ENCODE measurements at regions not wholly inside any gene's neighbourhood (a gene's known extent, or its start where the extent isn't known, plus 50 kb on each side); places are given as distances from the start of the nearest gene placed in this dataset.
"Not testable (repeated sequence)": the region's sequence is repeated elsewhere in the genome, so short reads cannot be mapped to it uniquely, and the experiment has no call there.

DNA sequence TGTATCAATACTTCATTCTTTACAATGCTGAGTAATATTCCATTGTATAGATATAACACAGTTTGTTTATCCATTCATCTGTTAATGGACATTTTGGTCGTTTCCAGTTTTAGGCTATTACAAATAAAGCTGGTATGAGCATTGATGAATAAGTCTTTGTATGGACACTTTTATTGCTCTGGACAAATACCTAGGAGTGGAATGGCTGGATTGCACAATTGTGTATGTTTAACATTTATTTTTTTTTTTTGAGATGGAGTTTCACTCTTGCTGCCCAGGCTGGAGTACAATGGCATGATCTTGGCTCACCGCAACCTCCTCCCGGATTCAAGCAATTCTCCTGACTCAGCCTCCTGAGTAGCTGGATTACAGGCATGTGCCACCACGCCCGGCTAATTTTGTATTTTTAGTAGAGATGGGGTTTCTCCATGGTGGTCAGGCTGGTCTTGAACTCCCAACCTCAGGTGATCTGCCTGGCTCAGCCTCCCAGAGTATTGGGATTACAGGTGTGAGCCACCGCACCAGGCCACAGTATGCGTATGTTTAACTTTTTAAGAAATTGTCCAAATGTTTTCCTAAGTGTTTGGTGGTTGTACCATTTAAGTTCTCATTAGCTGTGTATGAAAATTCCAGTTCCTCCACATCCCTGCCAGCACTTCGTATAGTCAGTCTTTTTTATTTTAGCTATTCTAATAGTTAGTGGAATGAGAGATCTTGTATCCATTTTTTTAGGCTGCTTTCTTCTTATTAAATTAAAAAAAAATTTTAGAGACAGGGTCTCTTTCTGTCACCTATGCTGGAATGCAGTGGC is 194.9 kb upstream of the HAAO start:
- DNase-seq, result no peak

DNA sequence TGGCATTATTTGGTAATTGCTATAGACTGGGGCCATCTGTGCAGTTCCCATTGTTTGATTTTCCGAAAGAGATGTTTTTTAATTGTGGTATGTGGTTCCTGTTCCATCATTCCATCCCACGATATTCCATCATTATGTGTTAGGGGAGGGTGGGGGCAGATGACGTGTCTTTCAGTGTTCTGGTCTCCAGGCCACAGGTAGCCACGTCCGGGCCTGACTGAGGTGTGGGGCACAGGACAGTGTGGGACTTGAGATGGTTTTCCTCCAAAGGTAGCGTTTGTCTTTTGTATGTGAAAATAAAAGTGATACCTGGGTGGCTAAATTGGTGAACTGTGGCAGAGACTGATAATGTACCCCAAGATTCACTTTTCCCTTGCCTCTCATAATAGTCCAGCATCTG is 192.2 kb upstream of the HAAO start:
- no peak for DNase-seq

DNA sequence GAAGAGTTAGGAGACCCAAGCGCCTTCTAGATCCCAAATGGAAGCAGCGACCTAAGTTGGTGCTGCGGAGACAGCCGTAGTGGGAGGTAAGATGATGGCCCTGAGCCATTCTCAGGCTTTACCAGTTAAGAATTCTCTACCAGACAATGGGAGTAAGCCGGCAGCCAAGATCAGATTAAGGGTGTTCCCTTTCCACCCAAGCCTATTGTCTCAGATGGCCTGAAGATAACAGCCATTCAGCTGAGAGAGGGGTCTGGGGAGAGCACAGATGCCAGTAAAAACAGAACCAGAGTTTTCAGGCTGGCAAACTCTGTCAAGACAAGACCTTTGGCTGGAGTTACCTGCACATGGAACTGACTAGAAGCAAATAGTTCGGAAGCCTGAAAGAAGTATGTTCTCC is 191.7 kb upstream of the HAAO start:
- no peak for DNase-seq

DNA sequence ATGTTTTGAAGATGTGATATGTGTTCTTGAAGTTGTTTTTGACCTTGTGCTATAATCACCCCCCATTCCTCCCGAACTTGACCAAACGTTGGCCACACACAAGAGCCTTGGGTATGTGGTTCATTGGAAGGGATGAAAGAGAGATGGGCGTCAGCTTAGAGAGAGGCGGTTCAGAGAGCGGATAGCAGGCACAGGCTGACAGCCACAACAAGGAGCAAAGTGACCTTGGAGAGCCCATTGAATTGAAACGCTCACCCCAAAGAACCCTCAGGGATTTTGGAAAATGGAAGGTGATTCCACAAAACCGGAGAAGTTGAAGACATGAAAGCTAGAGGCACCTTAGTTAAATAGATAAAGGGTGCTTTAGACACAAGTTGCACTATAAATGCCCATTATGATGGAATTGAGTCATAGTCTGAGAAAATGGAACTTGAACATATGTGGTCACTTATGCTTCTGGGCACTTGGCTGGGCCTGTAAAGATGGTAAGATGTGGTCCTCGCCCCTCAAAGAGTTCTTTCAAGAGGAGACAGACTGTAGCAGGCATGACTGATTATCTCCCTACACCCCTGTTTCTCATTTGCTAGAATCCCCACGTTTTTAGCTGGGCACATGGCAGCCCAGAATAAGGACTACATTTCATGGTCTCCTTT is 188.5 kb upstream of the HAAO start:
- no peak for DNase-seq

DNA sequence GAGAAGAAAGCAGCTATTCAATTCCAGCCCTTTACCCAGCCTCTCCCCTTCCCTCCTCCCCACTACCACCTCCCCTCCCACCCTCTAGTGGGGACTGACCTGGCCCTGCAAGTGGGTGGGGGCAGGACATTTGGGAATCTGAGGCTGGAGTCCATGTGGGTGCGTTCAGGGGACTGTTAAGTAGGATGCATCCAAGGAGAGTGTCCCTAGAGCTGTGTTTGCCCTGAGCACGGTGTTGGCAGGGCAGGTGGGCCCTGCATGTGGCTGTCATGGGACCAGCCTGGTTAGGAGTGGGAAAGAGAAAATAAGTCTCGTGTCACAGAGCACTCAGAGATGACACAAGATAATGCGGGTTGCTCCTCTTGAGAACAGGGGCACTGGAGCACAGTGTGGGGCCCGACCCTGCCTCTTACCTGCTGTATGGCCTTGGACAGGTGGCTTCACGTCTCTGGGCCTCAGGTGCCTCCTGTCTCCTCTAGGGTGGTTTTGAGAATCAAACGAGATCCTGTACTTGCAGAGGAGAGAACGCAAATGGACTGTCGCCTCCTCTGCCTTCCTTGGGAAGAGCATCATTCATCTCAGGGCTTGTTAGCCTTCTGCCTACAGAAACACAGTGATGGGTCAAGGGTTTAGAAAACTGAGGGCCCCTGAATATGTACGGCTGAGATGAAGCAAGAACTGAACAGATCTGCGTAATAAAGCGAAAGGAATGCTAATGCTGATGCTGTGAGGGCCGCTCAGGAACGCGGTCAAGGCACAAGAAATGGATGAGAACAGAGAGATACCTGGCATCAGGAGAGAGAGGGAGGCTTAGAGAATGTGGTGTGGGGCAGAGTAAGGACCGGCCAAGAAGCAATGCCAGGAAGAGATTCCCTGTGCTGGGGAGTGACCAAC is 187.7 kb upstream of the HAAO start:
- no peak for DNase-seq

DNA sequence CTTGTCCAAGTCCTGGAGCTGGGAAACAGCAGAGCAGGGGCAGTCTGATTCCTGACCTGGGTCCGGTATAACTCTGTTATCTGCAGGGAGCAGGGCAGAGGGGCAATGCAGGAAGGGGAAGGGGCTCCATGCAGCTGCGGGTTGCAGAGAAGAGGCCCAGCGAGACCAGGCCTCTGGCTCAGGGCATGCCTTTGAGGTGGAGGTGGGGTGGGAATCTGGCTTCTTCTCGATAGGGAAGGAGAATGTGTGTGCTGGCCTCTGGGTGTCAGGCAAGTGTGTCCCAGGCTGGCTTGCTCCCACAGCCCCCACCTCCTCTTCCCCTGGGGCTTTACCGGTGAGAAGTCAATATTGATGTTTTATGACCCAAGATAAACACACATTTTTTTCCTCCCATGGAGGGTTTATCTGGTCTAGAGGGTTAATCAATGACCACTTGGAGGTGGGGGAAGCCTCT is 187.1 kb upstream of the HAAO start:
- no peak for DNase-seq

DNA sequence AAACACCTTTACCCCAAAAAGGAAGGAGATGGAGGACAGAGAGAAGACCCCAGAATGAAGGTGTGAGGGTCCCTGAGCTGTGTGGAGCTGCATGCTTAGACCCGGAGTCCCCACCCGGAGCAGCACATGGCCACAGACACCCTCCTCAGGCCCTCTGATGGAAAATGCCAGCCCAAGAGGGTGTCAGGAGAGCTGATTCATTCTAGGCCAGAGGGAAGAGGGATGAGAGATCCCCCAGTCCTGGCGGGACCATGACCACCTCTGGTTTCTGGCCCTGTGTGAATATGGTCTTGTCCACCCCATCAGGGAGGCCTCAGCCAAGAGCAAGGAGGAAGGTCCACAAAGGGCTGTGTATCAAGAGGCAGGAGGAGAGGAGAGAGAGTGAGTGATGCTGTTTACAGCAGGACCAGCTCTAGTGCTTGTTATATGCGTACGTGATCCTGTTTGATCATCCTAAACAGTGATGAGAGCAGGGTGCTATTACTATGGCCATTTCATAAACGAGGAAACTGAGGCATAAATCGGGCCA is 186.6 kb upstream of the HAAO start:
- no peak for DNase-seq

DNA sequence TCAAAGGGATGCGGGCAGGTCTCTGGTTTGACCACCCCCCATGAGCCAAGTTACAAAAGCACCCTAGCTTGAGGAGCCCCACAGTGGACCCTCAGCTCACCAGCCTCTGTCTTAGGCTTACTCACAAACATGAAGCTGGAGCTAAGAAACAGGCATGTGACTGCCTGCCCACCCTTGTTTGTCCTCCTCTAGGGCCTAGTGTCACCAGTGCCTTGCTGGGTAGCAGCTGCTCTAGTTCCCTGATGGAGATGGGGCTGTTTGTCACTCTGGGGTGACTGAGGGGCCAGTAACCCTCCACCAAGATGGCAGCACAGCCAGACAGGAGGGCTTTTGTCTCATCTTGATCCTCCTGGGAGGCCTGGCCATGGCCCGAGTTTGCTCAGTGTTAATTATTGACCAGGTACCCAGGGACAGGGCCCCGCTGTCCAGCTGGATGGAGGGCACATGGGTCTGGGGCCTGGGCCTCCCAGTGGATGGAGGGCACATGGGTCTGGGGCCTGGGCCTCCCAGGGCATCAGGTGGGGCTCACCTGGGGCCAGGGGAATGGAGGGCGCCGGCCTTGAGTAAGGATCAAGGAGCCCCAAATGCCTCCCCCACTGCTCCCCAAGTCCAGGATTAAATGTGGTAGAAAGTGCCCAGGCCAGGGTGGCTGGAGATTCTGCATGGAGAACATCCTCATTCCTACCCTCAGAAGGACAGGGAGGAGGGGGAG is 185.9 kb upstream of the HAAO start:
- no peak for DNase-seq

DNA sequence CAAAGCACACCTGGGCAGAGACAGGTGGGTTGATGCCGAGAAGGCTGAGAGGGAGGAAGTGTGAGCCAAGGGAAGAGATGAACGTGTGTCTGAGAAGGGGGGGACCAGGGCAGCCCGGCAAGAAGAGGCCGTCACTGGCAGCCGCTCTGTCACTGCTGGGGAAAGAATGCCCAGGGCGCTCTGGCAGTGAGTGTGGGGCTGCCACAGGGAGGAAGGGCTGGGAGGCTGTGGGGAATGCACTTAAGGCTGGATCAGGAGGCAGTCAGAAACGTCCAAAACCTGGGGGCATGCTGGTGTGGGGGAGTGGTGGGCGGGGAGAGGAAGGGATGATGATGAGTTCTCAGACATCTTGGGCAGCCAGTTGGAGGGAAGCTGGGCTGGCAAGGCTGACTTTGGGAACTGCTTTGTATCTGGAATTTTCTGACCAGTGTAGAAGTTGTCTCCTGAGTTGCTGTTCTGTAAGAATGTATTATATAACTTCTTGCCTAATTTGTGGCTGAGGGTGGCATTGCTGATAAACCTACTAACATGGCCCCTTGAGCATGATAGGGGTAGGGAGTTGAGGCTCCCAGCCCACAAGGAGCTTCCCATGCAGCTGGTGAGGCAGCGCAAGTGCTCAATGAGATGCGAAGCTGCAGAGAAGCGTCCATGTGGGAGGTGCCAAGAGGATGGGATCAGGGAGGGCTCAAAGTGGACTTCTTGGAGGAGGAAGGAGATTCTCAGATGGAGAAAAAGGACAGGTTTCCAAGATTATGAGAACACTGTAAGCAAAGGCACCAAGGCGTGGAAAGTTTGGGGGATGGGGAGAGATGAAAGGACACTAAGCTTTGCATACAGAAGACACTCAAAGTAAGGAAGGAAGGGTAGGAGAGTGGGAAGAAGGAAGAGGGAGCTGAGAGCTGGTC is 185.1 kb upstream of the HAAO start:
- DNase-seq, result no peak

DNA sequence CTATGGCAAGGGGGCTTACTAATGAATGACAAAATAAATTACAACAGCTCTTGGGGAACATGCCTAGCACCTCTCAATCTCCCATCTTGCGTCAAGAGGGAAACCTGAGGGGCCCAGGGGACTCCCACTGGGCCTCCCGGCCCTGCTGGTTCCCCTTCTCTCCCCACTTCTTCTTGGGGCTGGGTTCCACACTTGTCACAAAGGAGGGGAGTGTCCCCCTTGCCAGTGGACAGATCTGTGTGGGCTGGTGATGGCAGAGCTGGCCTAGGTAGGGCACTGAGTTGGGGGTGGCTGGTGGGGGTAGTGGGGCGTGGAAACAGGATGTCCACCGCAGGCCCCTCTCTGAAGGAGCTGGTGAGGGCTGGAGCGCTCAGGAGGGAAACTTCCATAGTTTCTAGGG is 184.0 kb upstream of the HAAO start:
- DNase-seq, result peak; percentile 39

DNA sequence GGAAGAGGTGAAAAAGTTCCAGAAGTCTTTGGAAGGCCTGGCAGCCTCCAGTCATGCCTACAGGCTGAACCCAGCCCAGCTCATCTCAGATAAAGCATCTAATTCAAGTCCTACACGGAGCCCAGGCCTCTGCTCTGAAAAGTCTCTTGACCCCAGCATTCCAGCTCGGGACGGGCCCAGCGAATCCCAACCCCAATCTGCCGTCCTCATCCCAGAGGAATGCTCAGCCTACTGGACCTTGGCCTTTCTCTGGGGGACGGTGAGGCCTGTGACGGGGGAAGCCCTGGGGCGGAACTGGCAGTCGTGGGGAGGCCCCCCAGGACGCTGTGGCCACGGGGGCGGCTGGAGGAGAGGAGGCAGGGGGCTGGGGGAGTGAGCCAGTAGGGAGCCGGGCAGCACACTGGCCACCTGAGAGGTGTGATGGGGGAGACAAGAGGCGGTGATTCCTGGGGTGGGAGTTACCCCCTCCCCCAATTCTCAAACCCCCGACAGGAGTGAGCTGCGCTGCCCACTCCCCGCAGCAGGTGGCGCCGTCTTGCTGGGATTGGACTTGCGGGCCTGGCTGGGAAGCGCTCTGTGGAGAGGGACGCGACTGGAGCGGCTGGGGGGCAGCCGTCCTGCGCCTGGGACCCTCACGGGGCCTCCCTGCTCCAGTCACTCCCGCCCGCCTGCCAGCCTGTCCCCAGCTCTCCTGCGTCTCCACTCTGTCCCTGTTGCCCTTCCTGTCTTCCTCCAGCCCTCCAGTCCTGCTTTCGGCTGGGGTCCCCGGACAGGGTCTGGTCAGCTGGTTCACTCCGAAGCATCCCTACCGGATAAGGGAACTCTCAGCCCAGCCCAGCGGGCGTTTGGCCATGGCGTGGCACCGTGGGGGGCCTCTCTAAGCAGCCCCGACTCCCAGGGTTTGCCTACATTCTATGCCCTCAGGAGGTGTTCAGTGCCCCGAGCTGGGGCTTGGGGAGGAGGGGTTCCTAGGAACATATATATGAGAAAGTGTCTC is 182.6 kb upstream of the HAAO start:
- DNase-seq, result peak; percentile 29

DNA sequence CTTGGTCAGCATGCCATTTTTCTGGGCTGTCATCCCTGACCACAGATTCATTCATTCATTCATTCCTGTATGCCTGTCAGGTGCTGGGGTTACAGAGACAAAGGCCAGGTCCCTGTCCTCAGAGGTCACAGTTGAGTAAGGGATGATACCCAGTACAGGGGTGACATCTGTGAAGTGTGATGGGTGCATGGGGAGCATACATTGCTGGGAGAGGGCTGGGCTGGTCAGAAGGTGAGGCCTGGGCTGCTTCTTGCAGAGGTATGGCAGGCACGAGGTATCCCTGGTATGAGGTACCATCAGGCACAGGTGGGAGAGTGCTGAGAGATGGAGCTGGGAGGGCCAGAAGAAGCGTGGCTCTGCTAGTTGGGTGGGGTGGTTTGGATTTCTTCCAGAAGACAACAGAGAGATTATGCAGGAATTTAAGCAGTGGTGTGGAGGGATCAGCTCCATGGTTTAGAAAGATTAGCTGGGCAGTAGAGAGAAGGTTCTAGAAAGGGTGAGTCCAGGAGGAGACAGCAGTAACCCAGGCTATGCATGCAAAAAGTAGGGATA is 181.9 kb upstream of the HAAO start:
- no peak for DNase-seq

DNA sequence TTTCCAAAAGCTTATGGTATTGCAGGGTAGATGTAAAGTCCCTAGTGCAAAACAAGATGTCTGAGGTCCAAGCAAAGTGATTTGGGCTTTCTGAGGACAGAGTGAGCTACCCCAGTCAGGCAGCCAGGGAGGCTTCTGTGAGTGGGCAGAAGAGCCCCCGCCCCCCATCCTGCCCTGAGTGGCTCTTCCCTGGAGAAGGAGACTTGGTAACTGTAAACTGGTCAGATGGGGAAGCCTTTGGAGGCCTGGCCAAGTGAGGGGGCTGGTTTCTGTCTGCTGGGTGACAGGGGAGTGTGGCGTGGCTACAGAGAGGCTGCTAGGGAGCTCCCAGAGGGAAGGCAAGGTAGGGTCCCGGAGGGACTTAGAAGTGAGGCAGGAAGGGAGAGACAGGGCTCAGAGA is 181.3 kb upstream of the HAAO start:
- DNase-seq, result no peak

DNA sequence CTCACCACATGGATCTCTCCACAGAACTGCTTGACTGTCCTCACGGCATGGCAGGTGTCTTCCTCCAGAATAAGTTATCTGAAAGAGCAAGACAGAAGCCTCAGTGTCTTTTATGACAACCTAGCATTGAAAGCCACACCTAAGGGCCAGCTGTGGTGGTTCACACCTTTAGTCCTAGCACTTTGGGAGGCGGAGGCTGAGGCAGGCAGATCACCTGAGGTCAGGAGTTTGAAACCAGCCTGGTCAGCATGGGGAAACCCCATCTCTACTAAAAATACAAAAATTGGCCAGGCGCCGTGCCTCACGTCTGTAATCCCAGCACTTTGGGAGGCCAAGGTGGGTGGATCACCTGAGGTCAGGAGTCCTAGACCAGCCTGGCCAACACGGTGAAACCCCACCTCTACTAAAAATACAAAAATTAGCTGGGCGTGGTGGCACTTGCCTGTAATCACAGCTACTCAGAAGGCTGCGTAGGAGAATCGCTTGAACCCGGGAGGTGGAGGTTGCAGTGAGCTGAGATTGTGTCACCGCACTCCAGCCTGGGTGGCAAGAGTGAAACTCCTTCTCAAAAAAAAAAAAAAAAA is 180.6 kb upstream of the HAAO start:
- DNase-seq, result not testable (repeated sequence)

DNA sequence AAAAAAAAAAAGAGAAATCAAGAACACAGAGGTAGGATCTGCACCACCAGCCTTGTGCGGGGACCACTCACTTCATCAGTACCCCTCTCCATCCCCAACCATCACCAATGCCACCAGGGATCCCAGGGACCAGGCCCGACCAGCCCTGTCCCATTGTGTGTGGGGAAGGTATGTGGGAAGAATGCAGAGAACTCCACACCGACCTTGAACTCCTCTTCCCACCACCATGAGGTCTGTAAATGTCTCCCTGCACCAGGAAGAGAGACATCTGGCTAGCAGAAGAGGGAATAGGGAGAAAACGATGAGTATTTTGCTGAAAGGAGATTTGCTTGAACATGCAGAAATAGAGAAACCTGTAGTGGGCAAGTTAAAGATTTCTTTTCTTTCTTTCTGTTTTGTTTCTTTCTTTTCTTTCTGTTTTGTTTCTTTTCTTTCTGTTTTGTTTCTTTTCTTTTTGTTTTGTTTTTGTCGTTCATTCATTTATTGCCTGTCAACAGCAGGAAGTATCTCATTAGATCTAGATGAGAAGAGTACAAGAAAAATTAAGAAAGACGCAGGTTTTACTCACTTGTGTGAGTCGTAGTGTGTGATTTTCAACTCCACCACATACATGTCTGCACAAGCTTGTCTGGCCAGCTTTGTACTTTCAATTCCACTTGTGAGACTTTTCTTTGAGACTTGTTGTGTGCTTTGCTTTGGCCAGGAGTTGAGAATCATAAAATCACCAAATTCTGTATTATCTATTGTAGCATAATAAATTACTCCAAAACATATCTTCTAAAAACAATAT is 179.8 kb upstream of the HAAO start:
- DNase-seq, result peak; percentile 48

DNA sequence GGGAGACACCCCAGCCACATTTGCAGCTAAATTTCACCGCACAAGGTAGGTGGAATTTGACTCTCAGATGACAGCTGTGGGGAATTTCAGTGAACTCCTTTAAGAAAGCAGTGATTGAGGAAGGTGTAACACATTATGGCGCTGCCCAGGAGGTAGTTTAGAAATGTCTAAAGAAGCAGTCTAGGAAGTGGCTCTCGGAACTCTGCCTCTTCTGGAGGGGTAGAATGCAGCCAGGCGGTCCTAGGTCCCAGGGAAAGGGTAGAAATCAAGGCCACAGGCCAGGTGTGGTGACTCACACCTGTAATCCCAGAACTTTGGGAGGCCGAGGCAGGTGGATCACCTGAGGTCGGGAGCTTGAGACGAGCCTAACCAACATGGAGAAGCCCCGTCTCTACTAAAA is 179.0 kb upstream of the HAAO start:
- DNase-seq, result no peak

DNA sequence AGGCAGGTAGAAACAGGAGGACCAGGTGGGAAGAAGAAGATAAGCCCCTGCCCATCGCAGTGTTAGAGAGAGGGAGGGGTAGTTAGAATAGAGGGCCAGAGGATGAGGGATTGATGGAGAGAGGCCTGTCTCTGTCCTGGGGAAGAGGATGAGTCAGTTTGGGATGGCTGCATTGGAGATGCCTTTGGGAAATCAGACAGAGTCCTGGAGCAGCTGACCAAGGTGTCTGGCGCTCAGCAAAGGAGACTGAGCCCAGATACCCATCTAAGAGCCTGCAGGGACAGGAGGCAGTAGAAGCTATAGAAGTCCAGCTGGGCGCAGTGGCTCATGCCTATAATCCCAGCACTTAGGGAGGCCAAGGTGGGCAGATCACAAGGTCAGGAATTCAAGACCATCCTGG is 177.8 kb upstream of the HAAO start:
- no peak for DNase-seq
